SJSA1 (cell line): ENCODE measurements at regions not wholly inside any gene's neighbourhood (a gene's known extent, or its start where the extent isn't known, plus 50 kb on each side); places are given as distances from the start of the nearest gene placed in this dataset.

Experiments
- DNase-seq, 2 experiments: peaks; one replicate each; pipeline ENCODE4 v3.0.0-alpha.2; 2015 to 2020; ENCODE audit warnings: low spot score in 2 of 2, low read depth in 1 of 2
- H3K27ac ChIP-seq: fragments of 250-450 bp; sonication (Bioruptor Pico); 2 replicates; pipeline ENCODE4 v1.5.1; 2020; ENCODE audit warnings: mild to moderate bottlenecking, moderate library complexity
- H3K27me3 ChIP-seq: fragments of 250-450 bp; sonication (Bioruptor Pico); replicated peaks from 2 replicates; pipeline ENCODE4 v1.5.1; 2020; ENCODE audit warnings: mild to moderate bottlenecking, moderate library complexity
- H3K36me3 ChIP-seq: fragments of 250-450 bp; sonication (Bioruptor Pico); 2 replicates; pipeline ENCODE4 v1.5.1; 2020; ENCODE audit warnings: mild to moderate bottlenecking
- H3K4me1 ChIP-seq: fragments of 250-450 bp; sonication (Bioruptor Pico); replicated peaks from 2 replicates; pipeline ENCODE4 v1.6.1; 2021; ENCODE audit warnings: mild to moderate bottlenecking
- H3K4me3 ChIP-seq: fragments of 250-450 bp; sonication (Bioruptor Pico); 2 replicates; pipeline ENCODE4 v1.5.1; 2020; ENCODE audit warnings: mild to moderate bottlenecking
- H3K9me3 ChIP-seq: fragments of 250-450 bp; sonication (Bioruptor Pico); replicated peaks from 2 replicates; pipeline ENCODE4 v1.5.1; 2020; ENCODE audit warnings: mild to moderate bottlenecking

DNA sequence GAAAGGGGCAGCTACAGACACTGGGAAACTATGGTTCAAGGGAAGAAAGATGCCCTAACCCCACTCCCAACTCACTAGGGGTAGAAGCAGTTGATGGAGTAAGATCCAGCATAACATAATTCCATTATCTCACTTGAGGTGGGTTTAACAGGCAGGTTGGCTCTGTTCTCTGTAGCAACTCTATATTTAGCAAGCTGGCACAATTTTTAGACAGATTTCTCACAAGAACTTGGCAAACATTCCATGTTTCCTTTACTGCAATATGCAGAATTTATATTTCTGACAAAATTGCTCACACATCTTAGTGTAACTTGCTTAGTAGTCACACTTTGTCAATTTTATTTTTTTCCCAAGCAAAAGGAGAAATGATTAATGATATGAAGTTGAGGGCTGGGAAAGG is 475.4 kb downstream of the RMST start:
- DNase-seq, result no peak
- Histone ChIP-seq H3K36me3 (no peaks in the 10 kb centered on the region), H3K4me1 (peaks cover 38% of the 10 kb centered on the region), H3K27me3 (no peaks in the 10 kb centered on the region), H3K4me3 (no peak overlapping the region), H3K9me3 (peaks cover 4% of the 10 kb centered on the region; the same call in 1 of the 2 replicates), H3K27ac (no peak overlapping the region)

DNA sequence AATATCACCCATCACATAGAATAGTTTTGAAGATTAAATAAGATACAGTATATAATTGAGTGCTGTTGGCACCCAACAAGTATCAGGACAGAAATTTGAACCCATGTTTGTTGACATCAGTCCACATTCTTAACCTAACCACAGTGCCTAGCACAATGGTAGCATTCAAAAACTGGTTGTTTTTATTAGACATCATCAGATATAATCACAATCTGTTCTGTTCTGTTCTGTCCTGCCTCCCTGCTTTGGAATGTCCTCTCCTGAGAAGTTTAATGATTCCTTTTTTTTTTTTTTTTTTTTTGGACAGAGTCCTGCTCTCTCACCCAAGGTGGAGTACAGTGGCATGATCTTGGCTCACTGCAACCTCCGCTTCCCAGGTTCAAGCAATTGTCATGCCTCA is 476.6 kb downstream of the RMST start:
- Histone ChIP-seq H3K27me3 (no peaks in the 10 kb centered on the region), H3K4me3 (no peak overlapping the region), H3K36me3 (no peaks in the 10 kb centered on the region), H3K4me1 (peaks cover 38% of the 10 kb centered on the region), H3K27ac (peak overlapping the region; percentile 87), H3K9me3 (peaks cover 4% of the 10 kb centered on the region; the same call in 1 of the 2 replicates)
- DNase-seq, result peak; percentile 43 to 65

DNA sequence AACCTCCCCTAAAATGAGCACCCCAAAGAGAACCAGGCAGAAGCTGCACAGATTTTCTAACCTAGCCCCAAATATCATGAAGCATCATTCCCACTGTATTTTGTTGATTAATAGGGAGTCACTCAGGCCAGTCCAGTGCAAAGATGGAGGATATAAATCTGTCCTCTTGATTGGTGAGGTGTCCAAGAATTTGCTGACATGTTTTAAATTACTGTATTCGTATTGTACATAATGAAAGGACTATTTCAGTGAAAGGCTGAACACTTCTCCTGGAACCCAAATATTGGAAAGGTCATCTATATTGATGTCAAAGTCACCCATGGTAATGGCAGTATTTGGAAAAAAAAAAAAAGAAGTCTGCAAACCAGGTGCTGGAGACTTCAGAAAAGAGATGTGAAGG is 477.5 kb downstream of the RMST start:
- Histone ChIP-seq H3K27me3 (no peaks in the 10 kb centered on the region), H3K36me3 (no peaks in the 10 kb centered on the region), H3K9me3 (peaks cover 4% of the 10 kb centered on the region; the same call in 1 of the 2 replicates), H3K4me3 (no peak overlapping the region), H3K4me1 (peaks cover 44% of the 10 kb centered on the region), H3K27ac (peak overlapping the region; percentile 87)
- DNase-seq, result no peak

DNA sequence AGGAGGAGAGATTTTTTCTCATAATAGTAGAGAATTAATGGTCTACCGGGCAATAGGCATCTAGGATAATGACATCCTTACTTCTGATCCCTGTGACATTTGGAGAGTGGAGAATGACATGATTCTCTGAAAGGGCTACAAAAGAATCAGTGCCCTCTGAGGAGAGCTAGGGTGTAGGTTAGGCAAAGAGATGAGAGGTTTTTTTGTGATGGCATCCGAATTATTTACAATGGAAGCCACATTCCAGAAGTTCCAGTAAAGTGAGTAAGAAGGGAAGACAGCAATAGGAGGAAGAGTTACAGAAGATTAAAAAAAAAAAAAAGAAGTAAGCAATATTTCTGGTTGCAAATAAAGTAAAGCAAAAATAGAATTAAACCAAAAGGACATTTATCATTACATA is 478.0 kb downstream of the RMST start:
- no peaks in the 10 kb centered on the region for H3K27me3 ChIP-seq

DNA sequence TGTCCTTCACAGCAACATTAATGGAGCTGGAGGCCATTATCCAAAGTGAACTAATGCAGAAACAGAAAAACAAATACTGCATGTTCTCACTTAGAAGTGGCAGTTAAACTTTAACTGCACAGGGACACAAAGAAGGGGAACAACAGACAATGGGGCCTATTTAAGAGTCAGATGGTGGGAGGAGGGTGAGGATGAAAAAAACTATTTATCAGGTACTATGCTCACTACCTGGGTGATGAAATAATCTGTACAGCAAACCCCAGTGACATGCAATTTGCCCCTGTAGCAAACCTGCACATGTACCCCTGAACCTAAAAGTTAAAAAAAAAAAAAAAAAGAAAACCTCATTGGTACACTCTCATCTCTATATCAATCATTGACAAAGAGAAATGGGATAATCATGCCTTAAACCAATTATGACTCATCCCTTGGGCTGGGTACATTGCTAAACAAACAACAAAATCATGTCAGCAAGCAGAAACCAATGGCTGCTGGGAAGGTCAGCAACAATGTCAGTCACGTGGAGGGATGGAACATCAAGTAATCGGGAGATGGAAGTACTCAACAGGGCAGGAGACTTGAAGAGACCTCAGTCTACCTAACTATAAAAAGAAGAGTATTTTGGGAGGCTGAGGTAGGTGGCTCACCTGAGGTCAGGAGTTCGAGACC is 479.2 kb downstream of the RMST start:
- DNase-seq, result no peak
- Histone ChIP-seq H3K27me3 (no peaks in the 10 kb centered on the region), H3K27ac (peak overlapping the region; percentile 87), H3K9me3 (peaks cover 4% of the 10 kb centered on the region; the same call in 1 of the 2 replicates), H3K4me1 (peaks cover 44% of the 10 kb centered on the region), H3K4me3 (no peak overlapping the region), H3K36me3 (no peaks in the 10 kb centered on the region)

More for the DNA sequence above, 478.0 kb downstream of the RMST start:
- Histone ChIP-seq H3K4me3 (no peak overlapping the region), H3K27ac (peak overlapping the region; percentile 87), H3K4me1 (peaks cover 44% of the 10 kb centered on the region), H3K36me3 (no peaks in the 10 kb centered on the region), H3K9me3 (peaks cover 4% of the 10 kb centered on the region; the same call in 1 of the 2 replicates)
- peak in 1 of 2 experiments; percentile 87 for DNase-seq

DNA sequence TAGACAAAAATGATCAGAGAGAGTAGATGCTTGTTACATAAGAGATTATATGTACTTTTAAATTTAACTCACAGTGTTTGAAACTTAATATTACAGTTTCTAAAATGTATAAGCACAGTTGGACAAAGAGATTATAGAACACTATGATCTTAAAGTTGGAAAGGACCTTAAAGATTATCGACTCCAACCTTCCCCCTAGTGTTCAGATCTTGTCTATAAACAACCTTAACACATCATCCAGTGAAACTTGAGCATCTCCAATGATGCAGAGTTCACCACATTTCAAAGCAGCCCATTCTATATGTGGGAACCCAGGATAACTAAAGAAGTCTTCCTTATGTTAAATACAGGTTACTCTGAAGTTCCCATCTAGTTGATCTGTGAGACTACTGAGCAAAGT is 480.8 kb downstream of the RMST start:
- no peak overlapping the region for H3K4me3 ChIP-seq
- DNase-seq, result no peak
- no peak overlapping the region for H3K27ac ChIP-seq
- H3K4me1 ChIP-seq, result peaks cover 42% of the 10 kb centered on the region
- H3K27me3 ChIP-seq, result no peaks in the 10 kb centered on the region
- no peaks in the 10 kb centered on the region for H3K36me3 ChIP-seq
- H3K9me3 ChIP-seq, result peaks cover 4% of the 10 kb centered on the region; the same call in 1 of the 2 replicates

DNA sequence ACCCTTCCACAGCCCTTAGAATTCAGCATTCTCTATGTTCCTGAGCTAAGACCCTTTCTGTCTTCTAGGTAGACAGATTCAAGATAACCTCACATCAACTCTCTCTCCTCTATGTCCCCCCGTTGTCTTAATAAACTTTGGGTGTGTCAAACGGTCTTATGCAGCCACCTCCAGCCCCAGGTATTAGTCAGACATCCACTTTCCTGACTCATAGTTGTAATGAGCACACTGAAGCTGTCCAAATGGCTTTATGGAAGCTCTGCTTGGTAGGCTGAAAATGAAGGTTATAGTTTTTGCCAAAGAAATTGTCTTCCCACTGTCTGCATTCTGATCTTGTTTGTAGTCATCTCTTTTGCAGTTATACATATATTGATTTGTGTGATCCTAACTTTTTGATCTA is 482.0 kb downstream of the RMST start:
- DNase-seq, result no peak
- Histone ChIP-seq H3K36me3 (no peaks in the 10 kb centered on the region), H3K27ac (no peak overlapping the region), H3K27me3 (no peaks in the 10 kb centered on the region), H3K4me1 (peaks cover 30% of the 10 kb centered on the region), H3K4me3 (no peak overlapping the region), H3K9me3 (peaks cover 4% of the 10 kb centered on the region; the same call in 1 of the 2 replicates)

DNA sequence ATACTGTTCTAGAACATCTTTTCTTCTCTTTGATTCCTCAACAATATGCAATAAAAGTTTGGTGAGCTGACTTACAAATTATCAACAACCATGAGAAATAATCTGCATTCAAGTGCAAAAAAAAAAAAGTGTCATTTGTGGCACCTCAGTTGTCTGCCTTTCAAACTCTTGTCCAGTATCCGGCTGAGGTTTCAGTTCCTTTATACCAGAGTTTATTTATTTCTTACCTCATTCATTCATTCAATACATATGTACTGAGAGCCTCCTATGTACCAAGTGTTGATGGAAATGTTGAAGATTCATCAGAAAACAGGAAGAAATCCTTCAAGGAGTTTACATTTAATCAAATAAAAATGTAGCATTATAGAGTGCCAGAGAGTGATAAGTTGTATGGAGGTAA is 484.1 kb downstream of the RMST start:
- peaks cover 10% of the 10 kb centered on the region for H3K4me1 ChIP-seq
- no peak overlapping the region for H3K4me3 ChIP-seq
- no peaks in the 10 kb centered on the region for H3K36me3 ChIP-seq
- H3K9me3 ChIP-seq, result no peaks in the 10 kb centered on the region
- no peak overlapping the region for H3K27ac ChIP-seq
- H3K27me3 ChIP-seq, result no peaks in the 10 kb centered on the region
- no peak for DNase-seq

DNA sequence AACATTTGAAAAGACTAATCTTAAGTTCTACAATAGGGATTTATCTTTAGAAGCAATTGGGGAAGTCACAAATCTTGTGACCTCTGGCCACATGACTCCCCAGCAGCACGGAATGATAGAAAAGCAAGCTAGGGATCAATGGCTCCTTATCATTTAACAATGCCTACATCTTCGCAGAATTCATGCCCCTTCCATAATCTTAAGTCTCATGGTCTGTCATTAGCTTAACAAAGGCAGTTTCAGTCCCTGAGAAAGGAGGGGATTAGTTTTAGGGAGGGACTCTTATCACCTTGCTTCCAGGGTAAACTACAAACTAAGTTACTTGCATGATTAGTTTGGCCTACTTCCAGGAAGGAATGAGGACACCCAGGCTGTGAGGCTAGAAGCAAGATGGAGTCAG is 486.0 kb downstream of the RMST start:
- H3K27ac ChIP-seq, result no peak overlapping the region
- DNase-seq, result no peak
- H3K4me1 ChIP-seq, result peaks cover 6% of the 10 kb centered on the region

DNA sequence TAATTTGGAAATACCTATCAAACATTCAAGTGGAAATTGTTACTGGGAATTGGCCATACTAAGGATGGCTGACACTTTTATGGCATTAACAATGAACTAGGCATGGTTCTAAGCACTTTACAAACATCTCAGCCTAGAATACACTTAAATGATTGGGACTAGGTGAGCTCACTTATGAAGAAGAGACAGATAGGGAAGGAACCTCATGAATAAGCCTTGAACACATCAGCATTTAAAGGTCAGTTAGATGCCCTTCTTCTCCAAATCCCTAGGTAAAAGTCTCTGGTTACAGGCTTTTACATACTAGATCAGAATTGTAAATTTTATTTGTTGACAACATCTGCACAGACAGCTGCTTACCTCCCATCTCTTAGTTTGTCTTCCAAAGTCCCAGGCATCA is 488.6 kb downstream of the RMST start:
- DNase-seq, result no peak
- Histone ChIP-seq H3K4me1 (no peaks in the 10 kb centered on the region), H3K27me3 (no peaks in the 10 kb centered on the region), H3K9me3 (no peaks in the 10 kb centered on the region), H3K36me3 (no peaks in the 10 kb centered on the region), H3K27ac (no peak overlapping the region), H3K4me3 (no peak overlapping the region)

More for the DNA sequence above, 486.0 kb downstream of the RMST start:
- Histone ChIP-seq H3K27me3 (no peaks in the 10 kb centered on the region), H3K36me3 (no peaks in the 10 kb centered on the region), H3K4me3 (no peak overlapping the region), H3K9me3 (no peaks in the 10 kb centered on the region)

DNA sequence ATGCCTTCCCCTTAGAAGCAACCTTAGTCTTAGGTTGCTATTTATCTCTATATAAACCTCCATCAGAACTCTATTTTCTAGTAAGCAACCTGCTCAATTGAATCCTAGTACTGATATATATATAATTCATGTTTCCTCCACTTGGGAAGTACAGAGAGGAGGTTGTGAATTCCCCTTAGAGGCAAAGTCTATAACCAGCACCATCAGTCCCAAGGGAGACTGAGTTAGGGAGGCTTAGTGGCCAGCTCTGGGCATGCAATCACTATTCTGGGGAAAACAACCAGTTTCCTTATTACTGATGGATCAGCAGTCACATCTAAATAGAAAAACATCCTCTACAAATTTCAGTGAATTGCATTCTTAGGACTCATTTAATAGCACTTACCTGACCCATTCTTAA is 489.1 kb downstream of the RMST start:
- Histone ChIP-seq H3K9me3 (no peaks in the 10 kb centered on the region), H3K4me3 (no peak overlapping the region), H3K36me3 (no peaks in the 10 kb centered on the region), H3K27ac (no peak overlapping the region), H3K27me3 (no peaks in the 10 kb centered on the region), H3K4me1 (no peaks in the 10 kb centered on the region)
- no peak for DNase-seq

DNA sequence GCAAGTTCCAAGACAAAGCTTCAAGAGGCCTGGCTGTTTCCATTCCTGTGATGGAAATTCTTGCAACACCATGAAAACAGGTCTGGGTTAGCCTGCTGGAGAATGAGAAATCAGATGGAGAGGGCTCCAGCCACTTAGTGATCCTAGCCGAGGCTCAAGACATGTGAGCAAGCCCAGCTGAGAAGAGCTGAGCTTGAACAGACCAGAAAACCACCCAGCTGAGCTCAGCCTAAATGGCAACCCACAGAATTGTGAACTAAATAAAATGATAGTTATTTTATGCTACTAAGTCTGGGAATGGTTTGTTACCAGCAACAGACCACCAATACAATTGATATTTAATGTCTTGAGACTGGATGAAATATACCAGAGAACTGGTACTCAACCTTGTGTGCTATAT is 494.5 kb downstream of the RMST start:
- H3K36me3 ChIP-seq, result no peaks in the 10 kb centered on the region
- no peak overlapping the region for H3K27ac ChIP-seq
- peaks cover 2% of the 10 kb centered on the region; the same call in 1 of the 2 replicates for H3K9me3 ChIP-seq
- no peak overlapping the region for H3K4me3 ChIP-seq
- H3K4me1 ChIP-seq, result no peaks in the 10 kb centered on the region
- no peak for DNase-seq
- H3K27me3 ChIP-seq, result no peaks in the 10 kb centered on the region

DNA sequence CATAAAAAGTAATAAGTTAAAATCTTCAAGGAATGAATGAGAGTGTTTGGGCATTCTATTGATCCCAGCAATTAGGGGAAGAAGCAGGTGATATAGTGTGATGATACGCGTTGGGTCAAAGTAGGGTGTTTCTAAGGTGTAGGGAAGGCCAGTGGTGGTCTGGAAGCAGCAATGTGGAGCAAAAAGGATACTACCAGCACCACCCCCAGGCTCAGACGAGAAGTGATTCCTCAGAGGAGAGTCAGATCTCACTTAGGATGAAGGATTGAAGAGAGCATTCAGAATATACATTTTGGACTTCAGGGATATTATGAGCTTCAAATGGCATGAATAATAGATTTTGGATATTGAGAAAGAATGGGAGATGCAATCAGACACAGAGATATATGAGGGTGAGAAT is 497.6 kb downstream of the RMST start:
- Histone ChIP-seq H3K4me3 (no peak overlapping the region), H3K4me1 (no peaks in the 10 kb centered on the region), H3K27ac (no peak overlapping the region), H3K36me3 (no peaks in the 10 kb centered on the region), H3K27me3 (no peaks in the 10 kb centered on the region), H3K9me3 (peaks cover 2% of the 10 kb centered on the region; the same call in 1 of the 2 replicates)
- DNase-seq, result no peak

DNA sequence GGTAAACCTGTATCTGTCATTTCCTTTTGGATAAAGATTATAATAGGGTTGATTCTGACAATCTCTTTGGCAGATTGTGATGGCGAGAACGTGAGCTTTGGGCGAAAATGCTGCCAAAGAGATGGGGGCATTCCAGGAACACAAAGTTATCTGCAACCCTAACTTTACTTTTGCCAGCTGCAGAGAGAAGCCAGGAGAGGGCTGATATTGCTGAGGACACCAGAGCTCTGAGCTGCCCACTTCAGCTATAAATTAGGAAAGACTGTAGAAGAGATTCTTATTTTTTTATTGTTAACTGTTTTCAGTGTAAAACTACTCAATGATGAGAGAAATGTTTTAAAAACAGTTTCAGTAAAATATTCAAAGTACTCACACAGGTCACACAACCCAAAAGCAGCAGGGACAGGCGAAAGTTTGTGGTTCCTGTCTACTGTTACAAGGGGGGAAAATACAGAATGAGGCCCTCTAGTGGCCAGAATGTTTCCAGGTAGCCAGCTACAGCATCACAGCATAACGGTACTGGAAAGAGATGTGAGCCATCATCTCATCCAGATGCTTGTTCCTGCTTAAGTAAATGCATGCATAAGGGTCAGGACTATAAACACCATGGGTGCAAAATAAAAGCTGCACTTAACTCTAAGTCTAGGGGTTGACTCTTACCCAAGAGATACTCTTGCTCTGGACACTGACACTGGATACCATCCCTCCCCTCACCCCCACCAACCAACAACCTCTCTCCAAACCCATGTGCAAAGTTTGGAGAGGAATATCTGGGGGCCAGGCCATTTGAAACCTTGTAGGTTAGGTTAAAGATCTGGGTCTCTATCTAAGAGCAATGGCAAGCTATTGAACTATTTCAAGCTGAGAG is 498.4 kb downstream of the RMST start:
- peak in 1 of 2 experiments; percentile 25 for DNase-seq
- Histone ChIP-seq H3K36me3 (no peaks in the 10 kb centered on the region), H3K4me1 (no peaks in the 10 kb centered on the region), H3K27me3 (no peaks in the 10 kb centered on the region), H3K4me3 (no peak overlapping the region), H3K9me3 (peaks cover 2% of the 10 kb centered on the region; the same call in 1 of the 2 replicates), H3K27ac (no peak overlapping the region)
